ENCODE measurements at regions not wholly inside any gene's neighbourhood (a gene's known extent, or its start where the extent isn't known, plus 50 kb on each side); places are given as distances from the start of the nearest gene placed in this dataset.
"Not testable (repeated sequence)": the region's sequence is repeated elsewhere in the genome, so short reads cannot be mapped to it uniquely, and the experiment has no call there.

DNA sequence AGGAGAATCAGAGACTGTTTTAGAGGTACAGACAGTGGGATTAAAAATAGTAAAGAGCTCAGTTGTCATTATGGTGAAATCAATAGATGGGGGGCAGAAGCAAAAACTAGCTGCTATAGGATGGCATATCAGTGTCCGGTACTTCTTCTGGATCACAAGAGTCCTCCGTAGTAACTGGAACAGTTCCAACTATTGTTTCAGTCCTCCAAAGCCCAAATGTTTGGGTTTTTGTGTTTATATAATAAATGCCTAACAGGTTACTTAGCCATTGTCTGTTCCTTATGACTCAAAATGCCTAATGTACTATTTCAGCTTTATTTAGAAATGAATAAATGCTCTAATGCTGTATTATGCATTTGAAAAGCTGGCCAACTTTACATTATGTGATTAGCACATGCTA lies 401.2 kb downstream of the PTH2R start:
- no peak for FAIRE-seq

DNA sequence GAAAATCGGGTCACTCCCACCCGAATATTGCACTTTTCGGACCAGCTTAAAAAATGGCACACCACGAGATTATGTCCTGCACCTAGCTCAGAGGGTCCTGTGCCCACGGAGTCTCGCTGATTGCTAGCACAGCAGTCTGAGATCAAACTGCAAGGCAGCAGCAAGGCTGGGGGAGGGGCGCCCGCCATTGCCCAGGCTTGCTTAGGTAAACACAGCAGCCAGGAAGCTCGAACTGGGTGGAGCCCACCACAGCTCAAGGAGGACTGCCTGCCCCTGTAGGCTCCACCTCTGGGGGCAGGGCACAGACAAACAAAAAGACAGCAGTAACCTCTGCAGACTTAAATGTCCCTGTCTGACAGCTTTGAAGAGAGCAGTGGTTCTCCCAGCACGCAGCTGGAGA lies 405.3 kb downstream of the PTH2R start:
- not testable (repeated sequence) for FAIRE-seq

DNA sequence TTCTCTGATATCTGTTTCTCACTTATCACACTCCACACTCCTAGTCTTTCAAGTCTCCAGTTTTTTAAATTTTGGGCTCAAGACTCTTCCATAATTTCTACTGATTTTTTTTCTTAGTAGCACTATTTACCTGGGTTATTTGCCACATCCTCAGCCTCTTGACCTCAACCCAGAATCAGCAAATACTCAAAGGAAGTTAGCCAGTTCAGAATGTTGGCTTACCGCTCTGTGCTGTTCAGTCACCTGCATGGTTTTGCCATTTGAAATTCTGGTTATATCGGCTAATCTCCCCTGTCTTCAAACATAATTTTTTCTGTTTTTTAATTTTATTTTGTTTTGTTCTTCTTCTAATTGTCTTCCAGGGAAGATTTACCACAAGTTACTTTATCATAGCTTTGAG lies 412.6 kb downstream of the PTH2R start:
- no peak for FAIRE-seq

DNA sequence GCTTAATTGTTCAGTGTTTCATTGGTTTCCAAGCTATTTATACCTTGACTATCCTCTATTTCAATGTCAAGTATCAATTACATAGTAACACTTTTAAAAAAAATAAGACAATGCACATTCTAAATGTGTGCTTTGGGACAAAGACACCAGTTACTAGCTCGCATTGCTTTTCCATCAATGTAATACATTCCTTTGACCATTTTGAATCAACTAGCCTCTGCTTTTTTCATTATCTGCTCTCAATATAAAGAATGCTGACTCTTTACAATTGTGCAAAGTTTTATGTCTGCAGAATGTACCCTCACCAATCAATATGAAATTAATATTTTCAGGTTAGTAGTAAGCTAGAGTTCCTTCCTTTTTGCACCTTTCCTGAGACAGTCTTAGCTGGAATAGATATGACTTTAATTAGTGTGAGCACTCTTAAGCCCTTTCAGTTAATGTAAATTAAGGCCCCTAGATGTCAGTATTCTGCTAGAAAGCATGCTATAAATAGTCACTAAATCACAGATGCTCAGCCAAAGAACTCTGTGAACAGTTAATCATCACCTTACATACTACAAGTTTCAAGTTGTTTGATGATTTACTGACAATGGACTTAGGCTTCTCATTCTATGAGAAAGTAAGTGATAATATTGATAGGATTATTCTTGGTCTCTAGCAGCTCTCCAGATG lies 413.6 kb downstream of the PTH2R start:
- peak; percentile 100 for FAIRE-seq

DNA sequence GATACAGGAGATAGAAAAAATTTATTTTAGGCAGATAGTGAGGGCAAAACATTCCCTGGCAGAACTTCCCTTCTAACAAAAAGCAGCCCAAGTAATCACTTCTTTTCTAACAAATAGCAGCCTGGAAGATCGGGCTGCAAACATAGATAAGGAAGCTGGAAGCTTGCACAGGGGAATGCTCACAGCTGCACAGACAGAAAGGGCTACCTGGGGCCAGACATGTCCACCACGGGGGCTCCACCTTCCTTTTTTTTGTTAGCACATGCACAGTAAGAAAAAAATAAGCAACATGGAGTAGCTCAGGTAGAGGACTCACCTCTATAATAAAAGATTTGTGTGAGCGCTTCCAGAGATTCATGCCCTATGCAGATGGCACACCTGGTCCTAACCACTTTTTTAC lies 420.5 kb downstream of the PTH2R start:
- no peak for FAIRE-seq

DNA sequence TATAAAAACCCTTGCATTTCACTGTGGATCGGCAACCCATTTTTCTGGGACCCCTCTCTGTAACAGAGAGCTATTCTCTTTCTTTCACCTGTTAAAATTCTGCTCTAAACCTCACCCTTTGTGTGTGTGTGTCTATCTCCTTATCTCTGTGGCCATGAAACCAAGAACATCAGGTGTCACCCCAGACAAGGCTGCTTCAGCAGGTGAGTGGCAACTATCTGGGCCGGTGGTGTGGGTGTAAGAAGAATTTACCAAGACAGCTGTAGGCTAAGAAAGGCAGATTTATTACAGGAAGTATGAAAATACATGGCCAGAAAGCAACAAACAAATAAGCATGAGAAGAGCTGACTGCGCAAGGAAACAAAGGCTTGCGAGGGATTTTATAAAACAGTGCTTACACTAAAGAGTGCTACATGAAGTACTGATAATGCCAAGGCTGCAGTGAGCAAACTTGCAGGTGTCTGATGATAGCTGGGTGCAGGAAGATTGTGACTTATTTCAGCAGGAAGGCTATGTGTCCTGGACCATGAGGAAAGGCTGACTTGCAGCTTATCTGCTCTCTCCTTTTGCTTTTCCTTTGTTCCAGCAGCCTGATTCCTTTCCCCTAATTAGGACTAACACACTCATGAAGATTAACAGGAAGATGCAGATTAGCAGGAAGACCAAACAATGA lies 421.1 kb downstream of the PTH2R start:
- FAIRE-seq, result no peak

DNA sequence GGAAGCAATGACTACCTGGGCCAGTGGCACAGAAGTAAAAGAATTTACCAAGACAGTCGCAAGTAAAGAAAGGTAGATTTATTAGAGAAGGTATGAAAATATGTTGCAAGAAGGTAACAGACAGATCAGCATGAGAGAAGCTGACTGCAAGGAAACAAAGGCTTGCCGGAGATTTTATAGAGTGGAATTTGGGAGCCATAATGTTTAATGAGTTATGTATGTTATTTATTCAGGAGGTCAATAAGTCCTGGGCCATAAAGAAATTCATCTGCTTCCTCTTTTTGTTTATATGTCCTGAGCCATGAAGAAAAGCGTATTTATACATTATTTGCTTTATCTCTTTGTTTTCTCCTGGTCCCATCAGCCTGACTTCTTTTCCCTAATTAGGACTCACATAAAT lies 423.6 kb downstream of the PTH2R start:
- no peak for FAIRE-seq

DNA sequence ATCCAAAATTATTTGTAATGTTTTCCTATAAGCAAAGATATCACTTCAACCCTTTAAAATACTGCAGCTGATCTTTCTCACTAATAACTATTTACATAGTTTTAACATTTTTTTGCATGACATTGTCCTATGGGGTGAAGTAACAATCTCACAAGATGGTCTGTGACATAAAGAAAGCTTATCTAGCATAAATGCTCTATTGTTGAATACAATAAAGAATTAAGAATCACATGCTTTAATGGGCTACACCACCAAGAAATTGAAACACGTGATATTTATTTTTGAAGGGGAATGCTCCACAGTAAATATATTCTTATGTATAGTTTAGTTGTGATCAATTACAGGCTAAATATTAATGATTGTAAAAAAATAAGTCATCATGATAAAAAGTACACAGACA lies 441.1 kb downstream of the PTH2R start:
- no peak for FAIRE-seq

DNA sequence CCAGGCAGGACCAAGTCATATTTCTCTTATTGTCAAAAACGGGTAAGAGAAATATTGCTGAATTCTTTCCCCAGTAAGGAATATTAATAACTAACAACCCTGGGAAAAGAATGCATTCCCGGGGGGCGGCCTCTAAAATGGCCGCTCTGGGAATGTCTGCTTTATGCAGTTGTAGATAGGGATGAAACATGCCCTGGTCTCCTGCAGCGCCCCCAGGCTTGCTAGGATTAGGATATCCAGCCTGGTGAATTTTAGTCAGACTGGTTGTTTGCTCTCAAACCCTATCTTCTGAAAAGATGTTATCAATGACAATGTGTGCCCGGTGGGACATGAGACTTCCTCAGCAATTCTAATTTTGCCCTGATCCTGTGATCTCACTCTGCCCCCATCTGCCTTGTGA lies 448.1 kb downstream of the PTH2R start:
- FAIRE-seq, result no peak

DNA sequence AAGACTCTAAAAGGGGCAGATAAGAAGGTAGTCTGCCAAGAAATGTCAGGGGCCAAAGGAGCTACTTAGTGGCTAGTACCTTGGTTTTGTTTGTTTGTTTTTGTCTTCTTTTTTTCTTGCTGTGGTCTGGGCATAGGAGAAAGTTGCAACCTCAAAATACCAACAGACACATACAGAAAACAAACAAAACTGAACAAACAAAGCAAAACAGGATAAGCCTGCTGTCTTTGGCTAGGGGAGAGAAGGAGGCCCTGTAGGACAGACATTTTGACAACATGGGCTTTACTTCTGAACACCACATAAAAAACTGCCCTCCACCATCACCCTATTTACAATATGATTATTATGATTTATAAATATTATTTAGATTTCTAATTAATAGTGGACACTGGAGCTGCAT lies 460.8 kb downstream of the PTH2R start:
- FAIRE-seq, result no peak

DNA sequence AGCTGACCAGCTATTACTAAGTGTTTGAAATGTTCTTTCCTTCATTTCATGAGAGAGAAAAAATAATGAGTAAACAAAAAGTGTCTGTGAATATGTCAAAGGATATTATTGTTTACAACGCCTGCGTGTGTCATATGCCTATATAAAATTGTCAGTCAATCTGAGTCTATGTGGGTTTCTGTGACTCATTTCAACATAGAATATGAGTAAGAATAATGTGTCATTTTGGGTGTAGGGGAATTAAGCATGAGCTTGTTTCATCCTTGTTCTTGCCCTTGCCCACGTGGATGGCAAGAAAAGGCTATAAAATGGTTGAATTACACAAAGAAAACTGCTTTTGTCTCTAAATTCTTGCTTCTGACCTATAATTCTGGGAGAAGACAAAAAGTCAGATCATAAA lies 466.0 kb downstream of the PTH2R start:
- FAIRE-seq, result no peak

DNA sequence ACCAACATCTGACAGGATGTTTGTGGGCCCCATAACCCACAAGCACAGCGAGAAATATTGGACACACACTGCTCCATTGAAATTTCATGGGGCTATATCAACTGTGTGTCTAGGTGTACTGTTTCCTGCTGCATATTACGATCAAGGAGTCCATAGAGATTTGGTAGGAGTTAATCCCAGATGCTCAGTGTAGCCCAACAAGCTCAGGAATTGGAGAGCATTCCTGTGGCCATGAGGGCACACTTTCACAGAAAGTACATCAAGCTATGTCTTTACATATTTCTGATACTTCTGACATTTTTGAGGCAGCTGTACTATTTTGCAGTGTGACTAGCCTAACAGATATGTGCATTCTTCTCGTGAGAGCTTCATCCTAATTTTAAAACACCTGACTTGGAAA lies 473.1 kb downstream of the PTH2R start:
- FAIRE-seq, result no peak

DNA sequence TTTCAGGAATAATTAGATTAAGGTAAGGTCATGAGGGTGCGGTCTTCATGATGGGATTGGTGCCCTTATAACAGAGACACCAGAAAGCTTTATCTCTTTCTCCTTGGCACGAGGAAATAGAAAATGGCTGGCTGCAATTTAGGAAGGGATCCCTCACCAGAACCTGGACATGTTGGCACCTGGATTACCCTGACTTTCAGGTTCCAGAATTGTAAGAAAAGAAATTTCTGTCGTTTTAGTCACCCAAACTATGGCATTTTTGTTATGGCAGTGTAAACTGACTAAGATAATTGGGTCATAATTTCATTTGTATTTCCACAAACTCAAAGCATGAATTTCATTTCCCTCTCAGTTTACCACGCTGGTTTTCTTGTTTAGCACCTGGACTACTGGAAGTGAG lies 473.6 kb downstream of the PTH2R start:
- no peak for FAIRE-seq

DNA sequence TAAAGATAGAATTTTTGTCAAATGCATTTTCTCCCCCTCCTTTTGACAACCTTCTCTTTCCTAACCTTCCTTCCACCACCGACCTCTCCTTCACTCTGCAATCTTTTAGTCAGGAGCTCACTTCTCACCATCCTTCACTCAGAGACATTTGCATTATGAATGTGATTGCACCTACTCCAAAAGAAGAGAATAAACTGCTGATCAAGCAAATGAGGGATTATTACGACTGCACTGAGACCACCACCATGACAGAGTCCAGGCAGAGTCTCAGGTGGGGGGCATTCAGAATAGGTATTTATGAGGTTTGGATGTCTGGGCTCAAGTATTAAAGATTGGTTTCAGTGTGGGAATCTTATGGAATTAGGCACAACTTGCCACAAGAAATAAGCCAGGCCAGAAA lies 483.9 kb downstream of the PTH2R start:
- no peak for FAIRE-seq

DNA sequence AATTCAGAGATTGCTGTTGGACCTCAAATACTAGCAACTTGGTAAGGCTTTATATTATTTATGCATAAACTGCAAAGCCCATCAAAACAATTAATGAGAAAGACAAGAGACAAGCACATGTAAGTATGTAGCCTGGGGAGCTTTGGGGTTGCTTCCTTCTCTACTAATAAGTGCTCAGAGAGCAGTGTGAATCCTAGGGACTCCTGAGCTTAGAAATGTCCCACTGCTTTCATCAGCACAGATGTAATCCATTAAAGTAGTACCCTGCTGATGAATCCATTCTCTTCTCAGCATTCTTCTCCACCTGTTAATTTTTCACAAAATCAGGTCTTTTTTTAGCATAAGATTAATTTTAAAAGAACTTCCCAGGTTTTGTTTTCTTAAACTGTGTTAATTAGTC lies 485.6 kb downstream of the PTH2R start:
- FAIRE-seq, result no peak

DNA sequence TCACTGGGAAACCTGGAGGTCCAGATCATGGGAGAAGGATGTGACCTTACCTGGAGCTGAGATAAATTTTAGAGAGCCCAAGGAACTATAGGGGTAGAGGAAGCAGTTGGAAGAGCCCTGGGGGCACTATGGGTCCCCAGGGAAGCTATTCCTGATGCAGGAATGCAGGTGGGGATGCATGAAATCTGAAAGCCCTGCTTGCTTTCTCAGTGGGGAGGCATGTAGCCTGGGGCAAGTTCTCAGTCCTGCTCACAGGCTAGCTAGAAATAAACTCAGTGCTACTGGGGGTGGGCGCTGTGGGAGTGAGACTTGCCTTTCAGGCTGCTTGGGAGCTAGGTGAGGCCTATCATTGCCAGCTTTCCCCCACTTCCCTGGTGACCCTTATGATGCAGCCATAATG lies 499.7 kb downstream of the PTH2R start:
- FAIRE-seq, result no peak

DNA sequence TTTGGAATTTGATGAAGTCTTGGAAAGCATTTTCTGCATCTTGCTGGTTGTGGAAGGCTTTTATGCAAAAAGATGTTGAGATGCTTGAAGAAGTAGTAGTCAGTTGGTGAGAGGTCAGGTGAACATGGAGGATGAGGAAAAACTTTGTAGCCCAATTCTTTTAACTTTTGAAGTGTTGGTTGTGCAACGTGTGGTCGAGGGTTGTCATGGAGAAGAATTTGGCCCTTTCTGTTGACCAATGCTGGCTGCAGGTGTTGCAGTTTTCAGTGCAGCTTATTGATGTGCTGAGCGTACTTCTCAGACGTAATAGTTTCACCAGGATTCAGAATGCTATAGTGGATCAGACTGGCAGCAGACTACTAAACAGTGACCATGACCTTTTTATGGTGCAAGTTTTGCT lies 508.4 kb upstream of the MAP2 start:
- no peak for FAIRE-seq

DNA sequence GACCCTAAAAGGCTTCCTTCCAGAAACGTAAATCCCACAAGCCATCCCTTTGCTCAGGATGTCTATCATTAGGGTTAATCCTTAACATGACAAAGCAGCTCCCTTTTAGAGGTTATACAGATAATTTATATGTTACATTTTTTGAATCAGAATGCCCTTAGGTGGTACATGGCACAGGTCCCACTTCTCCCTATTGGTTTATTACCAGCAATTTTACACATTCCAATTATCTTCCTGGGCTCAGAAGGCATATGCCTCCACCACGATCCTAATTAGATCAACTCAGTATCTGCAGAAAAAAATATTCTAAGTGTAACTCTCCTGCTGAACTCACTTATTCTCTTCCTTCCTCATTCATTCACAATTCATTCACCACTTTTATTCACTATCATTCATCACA lies 507.0 kb upstream of the MAP2 start:
- no peak for FAIRE-seq

DNA sequence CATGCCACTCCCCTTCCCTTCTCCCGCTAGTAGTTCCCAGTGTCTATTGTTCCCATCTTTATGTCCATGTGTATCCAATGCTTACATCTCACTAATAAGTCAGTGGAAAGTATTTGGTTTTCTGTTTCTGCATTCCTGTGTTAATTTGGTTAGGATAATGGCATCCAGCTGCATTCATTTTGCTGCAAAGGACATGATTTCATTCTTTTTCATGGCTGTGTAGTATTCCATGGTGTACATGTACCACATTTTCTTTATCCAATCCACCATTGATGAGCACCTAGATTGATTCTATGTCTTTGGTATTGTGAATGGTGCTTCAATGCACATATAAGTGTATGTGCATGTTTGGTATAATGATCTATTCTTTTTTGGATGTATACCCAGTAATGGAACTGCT lies 502.5 kb upstream of the MAP2 start:
- FAIRE-seq, result not testable (repeated sequence)

DNA sequence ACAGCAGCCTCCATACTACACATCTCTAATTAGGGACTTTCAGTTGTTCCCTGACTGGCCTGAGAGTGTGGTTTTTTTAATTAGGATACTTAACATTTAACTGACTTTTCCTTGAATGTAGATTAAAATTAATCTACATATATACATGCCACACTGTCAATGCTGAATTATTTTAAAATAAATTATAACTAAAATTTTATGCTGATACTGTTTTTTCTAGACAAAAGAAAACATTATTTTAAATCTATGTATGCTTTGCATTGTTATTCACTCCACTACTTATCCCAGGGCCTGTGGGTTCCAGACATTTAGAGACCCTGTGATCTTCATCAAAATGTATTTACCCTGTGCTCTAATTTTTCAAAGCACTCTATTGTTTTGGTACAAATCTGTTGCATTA lies 496.0 kb upstream of the MAP2 start:
- FAIRE-seq, result no peak

DNA sequence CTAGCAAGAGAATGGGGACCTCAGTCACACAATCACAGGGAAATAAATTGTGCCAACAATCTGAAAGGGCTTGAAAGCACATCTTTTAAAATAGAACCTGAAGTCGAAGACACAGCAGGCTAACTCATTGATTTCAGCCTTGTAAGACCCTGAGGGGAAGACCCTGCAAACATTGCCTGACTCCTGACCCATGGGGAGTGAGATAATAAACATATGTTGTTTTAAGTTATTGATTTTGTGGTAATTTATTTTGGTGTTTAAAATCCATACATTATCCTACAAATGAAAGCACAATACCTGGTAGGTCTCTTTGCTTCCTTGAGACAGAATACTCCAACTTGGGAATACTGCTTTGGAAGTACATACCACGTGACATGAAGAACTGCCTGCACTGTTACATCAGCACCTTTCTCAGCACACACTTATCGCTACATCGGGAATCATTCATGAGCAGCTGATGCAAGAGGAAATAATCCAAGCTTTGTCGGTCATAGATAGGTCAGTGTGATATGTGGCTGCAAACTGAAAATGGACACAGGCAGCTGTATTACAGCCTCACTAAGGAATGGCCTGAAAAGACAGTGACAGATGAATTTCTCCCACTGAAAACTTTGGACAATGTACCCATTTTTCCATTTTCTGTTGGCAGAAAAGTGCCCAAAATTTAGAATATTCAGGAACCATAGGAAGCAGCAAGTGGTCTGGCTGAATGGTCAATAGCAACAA lies 494.5 kb upstream of the MAP2 start:
- FAIRE-seq, result no peak

DNA sequence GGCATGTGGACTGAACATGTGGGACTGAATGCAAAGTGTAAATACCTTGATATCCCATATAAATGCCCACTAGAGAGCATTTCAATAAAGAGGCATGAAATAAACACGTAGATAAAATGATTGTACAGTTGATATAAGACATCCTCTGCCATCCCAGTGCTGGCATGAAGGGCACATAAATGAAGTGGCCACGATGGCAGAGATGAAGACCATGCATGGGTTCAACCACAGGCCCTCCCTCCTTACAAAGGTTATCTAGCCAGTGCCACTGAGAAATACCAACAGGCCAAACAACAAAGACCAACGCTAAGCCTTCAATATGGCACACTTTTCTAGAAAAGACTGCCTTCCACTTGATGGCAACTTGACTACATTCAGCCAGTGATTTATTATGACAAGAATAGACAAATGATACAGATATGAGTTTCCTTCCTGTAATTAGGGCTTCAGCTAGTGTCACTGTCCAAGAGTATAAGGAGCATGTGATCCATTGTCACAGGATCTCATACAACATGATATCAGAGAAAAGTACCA lies 493.9 kb upstream of the MAP2 start:
- no peak for FAIRE-seq

DNA sequence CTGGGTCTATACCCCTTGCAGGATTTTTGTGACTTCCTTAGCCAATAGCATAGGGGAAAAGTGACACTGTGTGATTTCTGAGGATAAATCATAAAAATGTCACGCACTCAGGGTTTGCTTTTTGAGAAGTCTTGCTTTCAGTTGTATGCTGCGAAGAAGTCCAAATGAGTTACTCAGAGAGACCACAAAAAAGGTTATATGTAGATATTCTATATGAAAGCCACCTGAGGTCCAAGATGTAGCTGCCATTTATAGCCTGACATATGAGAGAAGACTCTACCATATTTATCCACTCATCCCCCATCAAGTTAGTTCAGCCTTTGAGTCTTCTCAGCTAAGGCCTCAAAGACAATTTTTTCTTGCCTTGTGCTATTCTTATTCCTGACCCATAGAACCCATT lies 488.3 kb upstream of the MAP2 start:
- no peak for FAIRE-seq

DNA sequence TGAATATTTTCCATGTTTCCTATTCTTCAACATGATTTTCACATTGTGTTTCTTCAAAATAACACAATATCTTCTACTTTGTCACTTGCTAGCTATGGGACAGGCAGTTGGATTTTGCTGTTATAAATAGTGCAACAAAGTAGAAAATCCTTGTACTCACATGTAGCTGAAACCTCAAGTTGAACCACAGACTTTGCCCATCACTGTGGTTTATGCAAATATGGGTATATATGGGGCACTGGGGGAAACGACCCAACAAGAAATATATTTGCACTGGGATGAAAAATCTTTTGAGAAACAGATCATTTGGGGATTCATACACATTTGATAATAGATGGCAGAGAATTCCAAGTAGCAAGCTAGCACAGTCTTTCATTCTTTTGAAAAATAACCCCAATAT lies 486.3 kb upstream of the MAP2 start:
- FAIRE-seq, result no peak
